ENCODE measurements at regions not wholly inside any gene's neighbourhood (a gene's known extent, or its start where the extent isn't known, plus 50 kb on each side); places are given as distances from the start of the nearest gene placed in this dataset.
"Not testable (repeated sequence)": the region's sequence is repeated elsewhere in the genome, so short reads cannot be mapped to it uniquely, and the experiment has no call there.

DNA sequence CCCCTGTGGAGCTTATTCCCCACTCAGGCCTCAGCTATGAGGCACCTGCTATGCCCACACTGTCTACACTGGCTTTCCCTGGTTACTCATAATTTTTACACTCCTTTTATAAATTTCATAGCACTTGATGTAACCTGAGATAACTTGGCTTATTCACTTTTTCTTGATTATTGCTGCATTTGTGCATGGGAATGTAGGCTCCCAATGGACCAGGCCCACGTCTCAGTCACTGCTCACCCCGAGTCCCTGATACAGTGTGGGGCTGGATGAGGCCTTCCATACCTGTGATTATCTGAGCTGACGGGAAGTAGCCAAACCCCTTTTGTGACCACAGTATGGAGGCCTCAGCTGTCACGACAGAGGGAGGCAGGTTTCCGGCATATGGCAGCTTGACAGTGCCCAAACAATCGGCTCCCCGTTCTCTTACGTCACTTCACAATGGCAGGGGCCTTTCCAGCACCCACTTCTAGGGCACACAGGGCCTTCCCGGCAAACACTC, 645.3 kb downstream of the ACTR3B start:
- H3K27ac Mint-ChIP-seq = no peak overlapping the region
- no peak for DNase-seq
- Histone ChIP-seq H3K27me3 (ENCODE audit: insufficient read depth, low read length, poor library complexity, severe bottlenecking) (no peaks in the 10 kb centered on the region), H3K27ac (ENCODE audit: low read depth, low read length) (no peak overlapping the region), H3K4me1 (ENCODE audit: insufficient read depth, low read length) (no peaks in the 10 kb centered on the region), H3K4me3 (ENCODE audit: low read length) (no peak overlapping the region), H3K36me3 (ENCODE audit: insufficient read depth, low read length) (no peaks in the 10 kb centered on the region), H3K9me3 (ENCODE audit: low read length) (no peaks in the 10 kb centered on the region)
- H3K36me3 Mint-ChIP-seq = no peaks in the 10 kb centered on the region
- H3K27me3 Mint-ChIP-seq = no peaks in the 10 kb centered on the region
- H3K4me1 Mint-ChIP-seq = no peaks in the 10 kb centered on the region
- ChIA-PET CTCF (no interaction called here), POLR2A (no interaction called here)
- H3K9me3 Mint-ChIP-seq = peaks cover 0 to 9% (median 6%) of the 10 kb centered on the region in 5 donors
- H3K4me3 Mint-ChIP-seq = no peak overlapping the region

- H3K27me3 ChIP-seq (ENCODE audit: insufficient read depth, low read length, poor library complexity, severe bottlenecking) = no peaks in the 10 kb centered on the region
Measured at GRCh38 chr7:153405704-153406485, 646.3 kb upstream of the DPP6 start.

GRCh38 chr7:153406486-153406872, 645.7 kb upstream of the DPP6 start:
- H3K4me1 ChIP-seq (ENCODE audit: insufficient read depth, low read length) = no peaks in the 10 kb centered on the region
- CTCF ChIA-PET = no interaction called here
- no peaks in the 10 kb centered on the region for H3K36me3 Mint-ChIP-seq

More at GRCh38 chr7:153405704-153406485, 646.3 kb upstream of the DPP6 start:
- Histone ChIP-seq H3K9me3 (ENCODE audit: low read length) (no peaks in the 10 kb centered on the region), H3K27ac (ENCODE audit: low read depth, low read length) (no peak overlapping the region), H3K4me3 (ENCODE audit: low read length) (no peak overlapping the region), H3K4me1 (ENCODE audit: insufficient read depth, low read length) (no peaks in the 10 kb centered on the region), H3K36me3 (ENCODE audit: insufficient read depth, low read length) (no peaks in the 10 kb centered on the region)
- H3K4me3 Mint-ChIP-seq = no peak overlapping the region
- POLR2A ChIA-PET = no interaction called here
- H3K27me3 Mint-ChIP-seq = no peaks in the 10 kb centered on the region
- no peaks in the 10 kb centered on the region for H3K4me1 Mint-ChIP-seq
- CTCF ChIA-PET = no interaction called here
- H3K9me3 Mint-ChIP-seq = peaks cover 2 to 11% (median 8%) of the 10 kb centered on the region in 5 donors
- no peaks in the 10 kb centered on the region for H3K36me3 Mint-ChIP-seq
- DNase-seq = no peak
- H3K27ac Mint-ChIP-seq = no peak overlapping the region

DNA sequence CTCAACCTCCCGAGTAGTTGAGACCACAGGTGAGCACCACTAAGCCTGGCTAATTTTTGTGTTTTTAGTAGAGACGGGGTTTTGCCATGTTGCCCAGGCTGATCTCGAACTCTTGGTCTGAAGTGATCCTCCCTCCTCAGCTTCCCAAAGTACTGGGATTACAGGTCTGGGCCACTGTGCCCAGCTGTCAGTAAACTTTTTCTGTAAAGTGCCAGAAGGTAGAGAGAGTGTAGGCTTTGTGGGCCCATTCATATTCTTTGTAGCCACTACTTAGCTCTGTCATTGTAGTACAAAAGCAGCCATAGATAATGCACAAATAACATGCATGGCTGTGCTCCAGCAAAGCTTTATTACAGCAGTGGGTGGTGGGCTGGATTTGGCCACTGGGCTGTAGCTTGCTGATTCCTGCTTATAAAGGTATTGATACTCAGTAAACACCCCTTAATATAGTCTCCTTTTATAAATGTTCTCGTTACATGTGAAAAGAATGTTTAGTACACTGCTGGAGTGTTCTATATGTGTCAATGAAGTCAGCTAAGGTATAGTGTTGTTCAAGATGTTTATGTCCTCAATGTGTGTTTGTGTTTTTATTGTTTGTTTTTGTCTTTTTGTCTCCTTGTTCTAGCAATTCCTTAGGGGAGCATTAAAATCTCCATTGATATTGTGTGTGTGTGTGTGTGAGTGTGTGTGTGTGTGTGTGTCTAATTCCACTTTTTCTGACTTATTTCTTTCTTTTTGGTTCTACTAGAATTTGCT, 644.7 kb upstream of the DPP6 start:
- Mint-ChIP-seq H3K27me3 (peaks cover 0 to 2% of the 10 kb centered on the region in 2 donors), H3K4me1 (no peaks in the 10 kb centered on the region), H3K36me3 (no peaks in the 10 kb centered on the region), H3K9me3 (peaks cover 6 to 16% (median 8%) of the 10 kb centered on the region in 5 donors), H3K27ac (no peak overlapping the region), H3K4me3 (no peak overlapping the region)
- Histone ChIP-seq H3K36me3 (ENCODE audit: insufficient read depth, low read length) (no peaks in the 10 kb centered on the region), H3K4me1 (ENCODE audit: insufficient read depth, low read length) (no peaks in the 10 kb centered on the region), H3K9me3 (ENCODE audit: low read length) (no peaks in the 10 kb centered on the region), H3K27me3 (ENCODE audit: insufficient read depth, low read length, poor library complexity, severe bottlenecking) (no peaks in the 10 kb centered on the region), H3K4me3 (ENCODE audit: low read length) (no peak overlapping the region), H3K27ac (ENCODE audit: low read depth, low read length) (no peak overlapping the region)
- ChIA-PET CTCF (no interaction called here), POLR2A (no interaction called here)
- no peak for DNase-seq

More at GRCh38 chr7:153406486-153406872, 645.7 kb upstream of the DPP6 start:
- H3K4me3 ChIP-seq (ENCODE audit: low read length) = no peak overlapping the region
- Mint-ChIP-seq H3K4me3 (no peak overlapping the region), H3K9me3 (peaks cover 4 to 16% (median 6%) of the 10 kb centered on the region in 5 donors), H3K27ac (no peak overlapping the region), H3K4me1 (no peaks in the 10 kb centered on the region), H3K27me3 (peaks cover 0 to 2% of the 10 kb centered on the region in 2 donors)
- H3K36me3 ChIP-seq (ENCODE audit: insufficient read depth, low read length) = no peaks in the 10 kb centered on the region
- no peaks in the 10 kb centered on the region for H3K27me3 ChIP-seq (ENCODE audit: insufficient read depth, low read length, poor library complexity, severe bottlenecking)
- DNase-seq = no peak
- POLR2A ChIA-PET = no interaction called here
- no peak overlapping the region for H3K27ac ChIP-seq (ENCODE audit: low read depth, low read length)
- H3K9me3 ChIP-seq (ENCODE audit: low read length) = no peaks in the 10 kb centered on the region

- no peaks in the 10 kb centered on the region for H3K9me3 ChIP-seq (ENCODE audit: low read length)
- no peak overlapping the region for H3K27ac ChIP-seq (ENCODE audit: low read depth, low read length)
- ChIA-PET POLR2A (no interaction called here), CTCF (no interaction called here)
- Mint-ChIP-seq H3K27me3 (peaks cover 0 to 2% of the 10 kb centered on the region in 2 donors), H3K9me3 (peaks cover 8 to 25% (median 14%) of the 10 kb centered on the region in 5 donors), H3K4me3 (no peak overlapping the region), H3K36me3 (peaks cover 0 to 1% (median 0%) of the 10 kb centered on the region in 3 donors), H3K27ac (no peak overlapping the region), H3K4me1 (no peaks in the 10 kb centered on the region)
- H3K36me3 ChIP-seq (ENCODE audit: insufficient read depth, low read length) = no peaks in the 10 kb centered on the region
- H3K4me3 ChIP-seq (ENCODE audit: low read length) = no peak overlapping the region
- H3K4me1 ChIP-seq (ENCODE audit: insufficient read depth, low read length) = no peaks in the 10 kb centered on the region
- DNase-seq = no peak
- H3K27me3 ChIP-seq (ENCODE audit: insufficient read depth, low read length, poor library complexity, severe bottlenecking) = no peaks in the 10 kb centered on the region
Measured at GRCh38 chr7:153408360-153409335, 643.5 kb upstream of the DPP6 start.

- H3K4me3 Mint-ChIP-seq; DNase-seq; H3K4me1 ChIP-seq (ENCODE audit: insufficient read depth, low read length); H3K4me1 Mint-ChIP-seq; H3K27me3 ChIP-seq (ENCODE audit: insufficient read depth, low read length, poor library complexity, severe bottlenecking); H3K4me3 ChIP-seq (ENCODE audit: low read length); H3K36me3 ChIP-seq (ENCODE audit: insufficient read depth, low read length); H3K27ac Mint-ChIP-seq; H3K27ac ChIP-seq (ENCODE audit: low read depth, low read length); POLR2A ChIA-PET; H3K36me3 Mint-ChIP-seq; H3K9me3 ChIP-seq (ENCODE audit: low read length); H3K27me3 Mint-ChIP-seq: not testable (repeated sequence)
- peaks cover 7 to 24% (median 14%) of the 10 kb centered on the region in 5 donors for H3K9me3 Mint-ChIP-seq
- CTCF ChIA-PET = interaction anchor here (1.4 kb wide), 1 partner anchor 9 kb away, joined by 3 read pairs; no protein-coding TSS in a partner anchor
Measured at GRCh38 chr7:153409567-153410342, 642.4 kb upstream of the DPP6 start.

DNA sequence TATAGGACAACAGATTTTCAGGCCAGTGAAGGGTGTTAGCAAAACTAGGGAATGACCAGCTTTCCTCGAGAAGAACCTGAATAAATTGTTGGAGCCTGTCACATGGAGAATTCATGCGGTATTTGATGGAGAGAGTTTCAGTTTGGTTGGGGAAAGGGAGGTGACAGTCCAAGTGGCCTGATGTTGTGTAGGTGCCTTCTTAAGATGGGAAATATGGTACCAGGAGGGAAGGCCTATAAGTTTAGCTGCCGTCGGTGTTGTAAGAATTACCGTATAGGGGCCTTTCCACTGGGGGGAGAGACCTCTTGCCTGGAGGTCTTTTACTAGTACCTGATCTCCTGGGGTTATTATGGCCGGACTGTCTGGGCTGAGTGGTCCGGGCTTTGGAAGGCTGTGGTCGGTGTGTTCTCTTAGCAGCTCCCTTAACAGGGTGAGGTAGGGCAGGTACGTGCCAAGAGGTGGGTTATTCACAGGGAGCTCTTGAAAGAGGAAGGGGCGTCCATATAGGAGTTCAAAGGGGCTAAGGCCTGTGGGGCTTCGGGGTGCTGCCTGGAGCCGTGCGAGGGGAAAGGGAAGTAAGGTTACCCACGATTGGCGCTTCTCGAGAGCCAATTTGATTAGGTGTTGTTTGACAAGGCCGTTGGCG, 641.1 kb upstream of the DPP6 start:
- H3K4me3 ChIP-seq (ENCODE audit: low read length); H3K27me3 ChIP-seq (ENCODE audit: insufficient read depth, low read length, poor library complexity, severe bottlenecking); H3K4me1 Mint-ChIP-seq; H3K9me3 ChIP-seq (ENCODE audit: low read length); DNase-seq; H3K27me3 Mint-ChIP-seq; H3K4me3 Mint-ChIP-seq; H3K4me1 ChIP-seq (ENCODE audit: insufficient read depth, low read length); H3K36me3 ChIP-seq (ENCODE audit: insufficient read depth, low read length); H3K36me3 Mint-ChIP-seq; POLR2A ChIA-PET: not testable (repeated sequence)
- peak overlapping the region; percentile 43 for H3K27ac ChIP-seq (ENCODE audit: low read depth, low read length)
- H3K27ac Mint-ChIP-seq = peak overlapping the region in 1 of 8 donors; percentile 7
- H3K9me3 Mint-ChIP-seq = peaks cover 12 to 22% (median 17%) of the 10 kb centered on the region in 5 donors
- CTCF ChIA-PET = interaction anchor here (1.4 kb wide), 1 partner anchor 11 kb away, joined by 3 read pairs; no protein-coding TSS in a partner anchor
